Stimulated activated effector memory CD8-positive, alpha-beta T cell treated with anti-CD3 and anti-CD28 coated beads, Interleukin-12 subunit alpha, Interleukin-12 subunit beta, amount 100 ng/mL, for 72 hours (primary cell): ENCODE measurements at regions not wholly inside any gene's neighbourhood (a gene's known extent, or its start where the extent isn't known, plus 50 kb on each side); places are given as distances from the start of the nearest gene placed in this dataset.
A peak's percentile ranks its signal among the peaks of the same experiment; 100 is the strongest.
"Not testable (repeated sequence)": the region's sequence is repeated elsewhere in the genome, so short reads cannot be mapped to it uniquely, and the experiment has no call there.

Experiments
- ATAC-seq: fragments of 150-1000 bp; cut with Tn5 transposase; 2 replicates; pipeline ENCODE4 v1.10.0; 2021
- DNase-seq, 2 donors: peaks; one replicate each; pipeline ENCODE4 v3.0.0; 2021 to 2022; ENCODE audit warnings: low spot score in 2 of 2
- H3K27ac Mint-ChIP-seq: one replicate; pipeline ENCODE4 v1.8.0; 2022; ENCODE audit warnings: mild to moderate bottlenecking, mixed read lengths
- H3K36me3 Mint-ChIP-seq: one replicate; pipeline ENCODE4 v1.8.0; 2022; ENCODE audit warnings: mild to moderate bottlenecking, mixed read lengths
- H3K4me1 Mint-ChIP-seq: one replicate; pipeline ENCODE4 v1.8.0; 2022; ENCODE audit warnings: mixed read lengths
- H3K4me3 Mint-ChIP-seq: one replicate; pipeline ENCODE4 v1.8.0; 2022; ENCODE audit warnings: mild to moderate bottlenecking, mixed read lengths
- H3K9me3 Mint-ChIP-seq: one replicate; pipeline ENCODE4 v1.8.0; 2022; ENCODE audit warnings: mixed read lengths

GRCh38 chr10:38209332-38209731, 115.2 kb downstream of the ZNF37A start:
- no peak for DNase-seq
- Mint-ChIP-seq H3K9me3 (peaks cover 2% of the 10 kb centered on the region), H3K36me3 (no peaks in the 10 kb centered on the region), H3K4me3 (no peak overlapping the region), H3K4me1 (no peaks in the 10 kb centered on the region), H3K27ac (no peak overlapping the region)
- no peak for ATAC-seq

- not testable (repeated sequence) for H3K4me3 Mint-ChIP-seq, H3K4me1 Mint-ChIP-seq, H3K9me3 Mint-ChIP-seq, DNase-seq, H3K27ac Mint-ChIP-seq, H3K36me3 Mint-ChIP-seq, ATAC-seq
Observed at GRCh38 chr10:38209748-38210147, 115.6 kb downstream of the ZNF37A start.

- Mint-ChIP-seq H3K36me3 (no peaks in the 10 kb centered on the region), H3K27ac (no peak overlapping the region), H3K9me3 (no peaks in the 10 kb centered on the region), H3K4me1 (no peaks in the 10 kb centered on the region), H3K4me3 (no peak overlapping the region)
- ATAC-seq (no peak), DNase-seq (no peak)
Observed at GRCh38 chr10:38212460-38212859, 118.3 kb downstream of the ZNF37A start.

- Mint-ChIP-seq H3K4me1 (no peaks in the 10 kb centered on the region), H3K36me3 (no peaks in the 10 kb centered on the region), H3K9me3 (no peaks in the 10 kb centered on the region), H3K27ac (no peak overlapping the region), H3K4me3 (no peak overlapping the region)
- no peak for ATAC-seq
- DNase-seq = no peak
Observed at GRCh38 chr10:38226385-38226784, 132.2 kb downstream of the ZNF37A start.

- Mint-ChIP-seq H3K4me3 (no peak overlapping the region), H3K27ac (no peak overlapping the region), H3K9me3 (no peaks in the 10 kb centered on the region), H3K4me1 (no peaks in the 10 kb centered on the region), H3K36me3 (no peaks in the 10 kb centered on the region)
- no peak for DNase-seq
- no peak for ATAC-seq
Observed at GRCh38 chr10:38228394-38228793, 134.3 kb downstream of the ZNF37A start.

GRCh38 chr10:38238479-38238878, 144.3 kb downstream of the ZNF37A start:
- H3K36me3 Mint-ChIP-seq, H3K4me3 Mint-ChIP-seq, H3K4me1 Mint-ChIP-seq, H3K9me3 Mint-ChIP-seq, ATAC-seq, H3K27ac Mint-ChIP-seq, DNase-seq: not testable (repeated sequence)

GRCh38 chr10:38242061-38242649, 148.0 kb downstream of the ZNF37A start:
- H3K4me3 Mint-ChIP-seq, ATAC-seq, H3K9me3 Mint-ChIP-seq, DNase-seq, H3K36me3 Mint-ChIP-seq, H3K4me1 Mint-ChIP-seq, H3K27ac Mint-ChIP-seq: not testable (repeated sequence)

- H3K4me3 Mint-ChIP-seq, H3K36me3 Mint-ChIP-seq, H3K4me1 Mint-ChIP-seq, H3K27ac Mint-ChIP-seq, DNase-seq, ATAC-seq: not testable (repeated sequence)
- H3K9me3 Mint-ChIP-seq = peaks cover 18% of the 10 kb centered on the region
Observed at GRCh38 chr10:38248113-38248512, 154.0 kb downstream of the ZNF37A start.

- H3K27ac Mint-ChIP-seq, DNase-seq, H3K4me1 Mint-ChIP-seq, ATAC-seq, H3K4me3 Mint-ChIP-seq, H3K36me3 Mint-ChIP-seq: not testable (repeated sequence)
- H3K9me3 Mint-ChIP-seq = peaks cover 22% of the 10 kb centered on the region
Observed at GRCh38 chr10:38252551-38252950, 158.4 kb downstream of the ZNF37A start.

- not testable (repeated sequence) for H3K9me3 Mint-ChIP-seq, DNase-seq, H3K4me3 Mint-ChIP-seq, H3K4me1 Mint-ChIP-seq, H3K27ac Mint-ChIP-seq, H3K36me3 Mint-ChIP-seq, ATAC-seq
Observed at GRCh38 chr10:38267555-38267954, 173.4 kb downstream of the ZNF37A start.

GRCh38 chr10:38271031-38271430, 176.9 kb downstream of the ZNF37A start:
- not testable (repeated sequence) for DNase-seq, H3K4me3 Mint-ChIP-seq, H3K27ac Mint-ChIP-seq, H3K4me1 Mint-ChIP-seq, ATAC-seq, H3K36me3 Mint-ChIP-seq, H3K9me3 Mint-ChIP-seq

GRCh38 chr10:38274879-38275278, 180.7 kb downstream of the ZNF37A start:
- not testable (repeated sequence) for H3K9me3 Mint-ChIP-seq, H3K4me1 Mint-ChIP-seq, H3K36me3 Mint-ChIP-seq, H3K4me3 Mint-ChIP-seq, H3K27ac Mint-ChIP-seq, DNase-seq, ATAC-seq

- H3K27ac Mint-ChIP-seq, ATAC-seq, H3K9me3 Mint-ChIP-seq, H3K4me3 Mint-ChIP-seq, DNase-seq, H3K4me1 Mint-ChIP-seq, H3K36me3 Mint-ChIP-seq: not testable (repeated sequence)
Observed at GRCh38 chr10:38292560-38292959, 198.4 kb downstream of the ZNF37A start.

GRCh38 chr10:38310111-38310510, 216.0 kb downstream of the ZNF37A start:
- ATAC-seq, H3K4me3 Mint-ChIP-seq, H3K9me3 Mint-ChIP-seq, DNase-seq, H3K4me1 Mint-ChIP-seq, H3K27ac Mint-ChIP-seq, H3K36me3 Mint-ChIP-seq: not testable (repeated sequence)

- not testable (repeated sequence) for ATAC-seq, H3K9me3 Mint-ChIP-seq, DNase-seq, H3K36me3 Mint-ChIP-seq, H3K4me3 Mint-ChIP-seq, H3K4me1 Mint-ChIP-seq
- H3K27ac Mint-ChIP-seq = peak overlapping the region; percentile 57
Observed at GRCh38 chr10:38315090-38315805, 221.1 kb downstream of the ZNF37A start.

- not testable (repeated sequence) for H3K27ac Mint-ChIP-seq, DNase-seq, H3K36me3 Mint-ChIP-seq, H3K4me3 Mint-ChIP-seq, ATAC-seq, H3K9me3 Mint-ChIP-seq, H3K4me1 Mint-ChIP-seq
Observed at GRCh38 chr10:38321393-38321792, 227.3 kb downstream of the ZNF37A start.
